ENCODE measurements at regions not wholly inside any gene's neighbourhood (a gene's known extent, or its start where the extent isn't known, plus 50 kb on each side); places are given as distances from the start of the nearest gene placed in this dataset.
A peak's percentile ranks its signal among the peaks of the same experiment; 100 is the strongest.

DNA sequence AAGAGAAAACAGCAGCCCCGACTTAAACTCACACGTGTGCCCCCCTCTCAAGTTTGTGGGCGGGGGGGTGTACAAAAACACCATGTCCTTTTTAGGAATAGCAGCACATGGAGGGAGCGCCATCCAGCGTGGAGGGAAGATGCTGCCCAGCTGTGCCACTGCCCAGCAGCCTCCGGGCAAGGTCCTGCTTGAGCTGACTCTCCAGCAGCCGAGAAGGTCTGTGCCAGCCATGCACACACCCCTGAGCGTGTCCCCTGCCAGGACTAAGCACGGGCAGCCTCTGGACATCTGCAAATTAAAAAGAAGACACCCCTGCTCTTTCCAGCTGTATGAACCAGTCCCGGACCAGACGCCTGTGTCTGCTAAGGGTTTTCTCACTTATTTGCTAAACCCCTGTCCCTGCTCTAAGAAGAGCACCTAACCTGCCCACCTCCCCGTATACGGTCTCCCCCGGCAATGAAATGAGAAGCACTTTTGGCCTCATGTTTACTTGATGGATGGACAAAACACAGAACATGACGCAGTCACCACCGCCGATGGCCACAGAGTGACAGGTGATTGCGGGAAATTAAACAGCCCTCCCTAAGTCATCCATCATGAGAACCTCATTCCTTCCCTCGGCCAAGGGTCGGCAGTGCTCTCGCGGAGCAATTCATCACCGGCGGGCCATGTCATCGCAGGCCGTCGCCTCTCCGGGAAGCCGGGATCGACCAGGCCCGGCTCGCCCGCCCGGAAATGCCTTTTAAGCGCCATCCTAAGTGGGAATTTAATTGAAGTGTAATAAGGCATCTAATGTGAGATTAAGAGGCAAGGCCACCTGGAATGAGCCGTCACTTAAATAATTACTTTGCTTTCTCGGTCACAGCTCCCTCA is 96.9 kb downstream of the OLFM1 start:
- H3K27me3 ChIP-seq: peaks cover 0 to 55% (median 18%) of the 10 kb centered on the region in 3 donors
- intact Hi-C loops (cut with DNase I; ENCODE audit: low total_unique reads): no loop called here
- WGBS, 5 donors: 33 to 47% (median 42%) methylated on average over 36 to 37 of the region's 37 CpGs
- H3K9me3 ChIP-seq: no peaks in the 10 kb centered on the region
- TF ChIP-seq EP300 (IDR thresholded peaks at IDR 0.05) (no peak), POLR2A (IDR thresholded peaks at IDR 0.05) (no peak), POLR2AphosphoS5 (IDR thresholded peaks at IDR 0.05) (no peak)
- TF ChIP-seq, protein P1, sequence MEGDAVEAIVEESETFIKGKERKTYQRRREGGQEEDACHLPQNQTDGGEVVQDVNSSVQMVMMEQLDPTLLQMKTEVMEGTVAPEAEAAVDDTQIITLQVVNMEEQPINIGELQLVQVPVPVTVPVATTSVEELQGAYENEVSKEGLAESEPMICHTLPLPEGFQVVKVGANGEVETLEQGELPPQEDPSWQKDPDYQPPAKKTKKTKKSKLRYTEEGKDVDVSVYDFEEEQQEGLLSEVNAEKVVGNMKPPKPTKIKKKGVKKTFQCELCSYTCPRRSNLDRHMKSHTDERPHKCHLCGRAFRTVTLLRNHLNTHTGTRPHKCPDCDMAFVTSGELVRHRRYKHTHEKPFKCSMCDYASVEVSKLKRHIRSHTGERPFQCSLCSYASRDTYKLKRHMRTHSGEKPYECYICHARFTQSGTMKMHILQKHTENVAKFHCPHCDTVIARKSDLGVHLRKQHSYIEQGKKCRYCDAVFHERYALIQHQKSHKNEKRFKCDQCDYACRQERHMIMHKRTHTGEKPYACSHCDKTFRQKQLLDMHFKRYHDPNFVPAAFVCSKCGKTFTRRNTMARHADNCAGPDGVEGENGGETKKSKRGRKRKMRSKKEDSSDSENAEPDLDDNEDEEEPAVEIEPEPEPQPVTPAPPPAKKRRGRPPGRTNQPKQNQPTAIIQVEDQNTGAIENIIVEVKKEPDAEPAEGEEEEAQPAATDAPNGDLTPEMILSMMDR (IDR thresholded peaks at IDR 0.05): no peak
- no peak overlapping the region for H3K4me3 ChIP-seq
- H3K4me1 ChIP-seq: peaks cover 0 to 28% (median 6%) of the 10 kb centered on the region in 4 donors
- H3K36me3 ChIP-seq: no peaks in the 10 kb centered on the region
- no peak for DNase-seq
- no peak overlapping the region for H3K27ac ChIP-seq

DNA sequence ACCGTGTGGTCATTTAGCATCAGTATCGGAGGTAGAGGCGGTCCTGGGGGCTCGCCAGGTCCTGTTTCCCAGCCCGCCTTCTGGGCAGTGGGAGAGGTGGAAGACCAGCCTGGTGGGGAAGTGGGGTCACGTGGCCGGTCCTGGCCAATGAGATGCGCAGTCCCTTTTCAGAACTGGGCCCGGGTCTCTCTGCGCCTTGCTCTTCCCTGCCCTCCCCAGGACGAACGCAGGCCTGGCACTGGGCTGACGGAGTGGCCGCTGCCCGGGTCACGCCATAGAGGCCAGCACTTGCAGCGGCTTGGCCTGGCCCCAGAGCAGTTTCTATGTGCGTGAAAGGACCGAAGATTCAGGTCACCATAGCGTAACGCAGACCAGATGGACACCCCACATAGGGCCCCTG is 97.6 kb downstream of the OLFM1 start:
- H3K27me3 ChIP-seq: peaks cover 0 to 61% (median 18%) of the 10 kb centered on the region in 3 donors
- H3K36me3 ChIP-seq: no peaks in the 10 kb centered on the region
- 82 to 87% (median 86%) methylated on average over 18 to 21 of the region's 21 CpGs for WGBS, 5 donors
- H3K4me1 ChIP-seq: peaks cover 0 to 28% (median 6%) of the 10 kb centered on the region in 4 donors
- H3K27ac ChIP-seq: no peak overlapping the region
- H3K4me3 ChIP-seq: no peak overlapping the region
- TF ChIP-seq POLR2AphosphoS5 (IDR thresholded peaks at IDR 0.05) (no peak), EP300 (IDR thresholded peaks at IDR 0.05) (no peak), POLR2A (IDR thresholded peaks at IDR 0.05) (no peak)
- TF ChIP-seq, protein P1 (IDR thresholded peaks at IDR 0.05): no peak
- intact Hi-C loops (cut with DNase I; ENCODE audit: low total_unique reads): no loop called here
- DNase-seq: no peak
- no peaks in the 10 kb centered on the region for H3K9me3 ChIP-seq

DNA sequence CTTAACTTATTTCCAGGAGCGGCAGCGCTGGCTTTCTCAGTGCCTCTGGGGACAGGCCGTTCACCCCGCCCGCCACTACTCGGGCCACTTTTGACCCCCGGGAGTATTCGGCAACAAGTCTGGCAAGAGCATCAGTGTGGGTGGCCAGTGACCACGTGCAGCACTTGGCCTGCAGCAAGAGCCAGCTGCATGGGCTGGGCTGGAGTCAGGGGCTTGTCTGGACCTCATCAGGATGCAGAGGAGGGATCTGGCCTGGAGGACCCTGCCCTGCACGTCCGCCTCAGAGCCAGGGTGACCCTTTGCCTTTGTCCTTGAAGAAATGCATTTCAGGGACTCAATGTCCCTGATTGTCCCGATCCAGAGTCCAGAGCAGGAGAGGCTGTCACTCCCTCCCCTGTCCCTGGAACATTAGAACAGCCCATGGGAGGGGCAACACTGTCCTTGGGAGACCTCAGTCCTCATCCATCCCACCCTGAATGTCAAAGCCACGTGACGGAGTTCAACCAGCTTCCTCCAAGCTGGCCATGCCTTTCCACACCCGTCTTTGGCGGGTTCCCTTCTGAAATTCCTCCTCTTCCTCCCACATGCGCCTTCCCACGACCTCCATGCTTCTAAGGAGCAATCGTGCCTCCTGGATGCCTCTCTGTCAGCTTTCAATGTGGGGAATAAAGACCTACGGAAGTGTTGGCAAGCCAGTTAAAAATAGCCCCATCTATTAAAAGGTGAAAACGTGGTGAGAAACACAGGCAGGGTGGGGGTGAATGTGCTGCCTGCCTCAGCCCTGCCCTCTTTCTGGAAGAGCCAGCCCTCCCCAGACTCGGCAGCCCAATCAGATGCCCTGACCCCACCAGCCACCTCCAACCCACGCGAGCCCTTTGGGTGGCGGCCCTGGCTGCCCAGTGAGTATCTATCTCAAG is 99.0 kb downstream of the OLFM1 start:
- no peak overlapping the region for H3K4me3 ChIP-seq
- TF ChIP-seq, protein P1 (IDR thresholded peaks at IDR 0.05): no peak
- no peak for TF ChIP-seq EP300 (IDR thresholded peaks at IDR 0.05)
- TF ChIP-seq POLR2AphosphoS5 (IDR thresholded peaks at IDR 0.05): no peak
- TF ChIP-seq POLR2A (IDR thresholded peaks at IDR 0.05): no peak

DNA sequence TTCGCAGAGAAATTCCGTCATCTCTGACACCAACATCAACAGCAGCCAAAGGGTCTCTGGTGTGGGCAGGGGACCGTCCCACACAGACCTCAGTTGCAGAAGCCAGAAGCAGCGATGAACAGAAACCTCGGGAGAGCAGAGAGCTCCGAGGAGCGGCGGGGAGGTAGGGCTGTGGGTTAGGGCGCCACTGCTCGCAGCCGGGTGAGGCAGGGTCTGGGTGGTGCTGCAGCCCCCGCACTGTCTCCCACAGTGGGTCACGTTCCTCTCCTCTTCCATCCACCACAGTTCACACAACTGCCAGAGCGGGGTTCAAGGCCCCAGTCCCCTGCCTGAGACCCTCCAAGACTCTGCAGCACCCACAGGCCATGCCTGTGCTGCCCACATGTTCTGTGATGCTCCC is 99.9 kb downstream of the OLFM1 start:
- DNase-seq: no peak
- intact Hi-C loops (cut with DNase I; ENCODE audit: low total_unique reads): no loop called here
- Histone ChIP-seq H3K27me3 (peaks cover 0 to 84% (median 18%) of the 10 kb centered on the region in 3 donors), H3K36me3 (no peaks in the 10 kb centered on the region), H3K27ac (no peak overlapping the region), H3K4me3 (no peak overlapping the region), H3K4me1 (peaks cover 0 to 28% (median 6%) of the 10 kb centered on the region in 4 donors), H3K9me3 (no peaks in the 10 kb centered on the region)
- 62 to 71% (median 67%) methylated on average over 9 to 14 of the region's 14 CpGs for WGBS, 5 donors
- no peak for TF ChIP-seq EP300 (IDR thresholded peaks at IDR 0.05)
- TF ChIP-seq, protein P1 (IDR thresholded peaks at IDR 0.05): no peak
- TF ChIP-seq POLR2A (IDR thresholded peaks at IDR 0.05): no peak
- TF ChIP-seq POLR2AphosphoS5 (IDR thresholded peaks at IDR 0.05): no peak

More for the DNA sequence above, 99.0 kb downstream of the OLFM1 start:
- DNase-seq: peak in 1 of 2 donors; percentile 49
- 41 to 44% (median 42%) methylated on average over 22 to 25 of the region's 25 CpGs for WGBS, 5 donors
- intact Hi-C loops (cut with DNase I; ENCODE audit: low total_unique reads): no loop called here
- H3K27me3 ChIP-seq: peaks cover 0 to 76% (median 18%) of the 10 kb centered on the region in 3 donors
- H3K27ac ChIP-seq: no peak overlapping the region
- peaks cover 0 to 28% (median 6%) of the 10 kb centered on the region in 4 donors for H3K4me1 ChIP-seq
- H3K36me3 ChIP-seq: no peaks in the 10 kb centered on the region
- H3K9me3 ChIP-seq: no peaks in the 10 kb centered on the region

Measured in stomach (tissue), 8 donors.